ENCODE measurements at regions not wholly inside any gene's neighbourhood (a gene's known extent, or its start where the extent isn't known, plus 50 kb on each side); places are given as distances from the start of the nearest gene placed in this dataset.

GRCh38 chr12:3987571-3987970 lies 114.4 kb upstream of the PARP11 start:
- DNase-seq, result no peak

DNA sequence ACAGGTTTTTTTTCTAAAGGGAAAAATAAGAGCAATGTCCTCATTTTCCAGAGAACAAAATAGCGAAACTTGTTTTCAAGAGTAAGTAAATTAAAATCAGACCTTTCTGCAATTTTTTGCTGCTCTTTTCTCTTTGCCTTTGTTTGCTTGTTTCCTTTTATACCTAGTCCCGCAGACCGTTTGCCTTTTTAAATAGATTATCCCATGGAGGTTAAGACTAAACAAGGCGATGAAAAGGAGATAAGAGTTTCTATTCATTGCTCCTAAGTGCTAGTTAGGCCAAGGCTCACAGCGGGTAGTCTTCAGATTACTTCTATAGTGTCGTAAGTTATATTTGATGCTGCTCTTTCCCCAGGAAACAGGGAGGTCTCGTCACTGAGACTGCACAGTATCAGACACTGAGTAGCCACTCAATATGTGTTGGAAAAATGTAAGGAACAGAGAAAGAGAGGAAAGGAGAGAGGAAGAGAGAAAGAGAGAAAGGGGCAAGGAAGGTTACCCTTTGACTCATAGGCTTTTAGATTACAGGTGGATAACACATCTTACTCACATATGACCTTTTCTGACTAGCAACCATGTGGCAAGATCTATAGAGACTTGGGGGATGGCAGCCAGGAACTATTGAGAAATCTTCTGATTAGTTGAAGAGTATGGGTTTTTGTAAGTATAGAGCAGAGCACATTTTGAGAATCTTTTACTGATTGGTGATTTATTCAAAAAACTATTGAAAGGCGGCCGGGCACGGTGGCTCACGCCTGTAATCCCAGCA lies 107.5 kb upstream of the PARP11 start:
- no peak for DNase-seq

- no peak for DNase-seq
Measured at GRCh38 chr12:3977621-3978020, 104.4 kb upstream of the PARP11 start.

- DNase-seq, result no peak
Measured at GRCh38 chr12:3976351-3976938, 103.2 kb upstream of the PARP11 start.

DNA sequence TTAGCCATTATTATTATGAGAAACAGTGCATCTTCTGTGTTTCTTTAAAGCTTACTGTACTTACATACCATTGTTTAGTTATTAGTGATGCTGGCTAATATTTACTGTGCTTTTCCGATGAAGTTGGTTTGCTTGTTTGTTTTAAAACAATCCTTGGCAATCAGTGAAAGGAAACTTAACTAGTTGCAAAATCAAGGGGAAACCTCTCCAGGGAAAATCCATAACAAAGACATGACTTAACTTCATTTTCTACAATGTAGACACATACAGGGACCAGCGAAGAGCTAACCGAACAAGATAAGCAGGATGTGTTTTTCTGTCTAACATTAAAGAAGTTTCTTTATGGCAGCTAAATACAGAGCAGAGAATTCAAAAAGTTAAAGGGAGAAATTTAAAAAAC lies 102.5 kb upstream of the PARP11 start:
- no peak for DNase-seq

DNA sequence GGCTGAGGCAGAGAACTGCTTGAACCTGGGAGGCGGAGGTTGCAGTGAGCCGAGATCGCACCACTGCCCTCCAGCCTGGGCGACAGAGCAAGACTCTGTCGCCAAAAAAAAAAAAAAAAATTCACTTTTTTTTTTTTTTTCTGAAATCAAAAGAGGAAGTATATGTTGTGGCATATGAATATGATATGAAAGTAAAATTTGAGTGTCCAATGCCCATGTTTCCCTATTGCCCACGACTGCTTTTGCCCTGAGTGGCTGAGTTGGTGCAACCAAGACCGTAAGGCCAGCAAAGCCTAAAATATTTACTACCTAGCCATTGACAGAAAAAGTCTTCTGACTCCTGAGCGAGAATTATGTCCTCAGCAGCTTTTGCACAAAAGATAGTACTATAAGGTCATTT lies 101.7 kb upstream of the PARP11 start:
- DNase-seq, result no peak

GRCh38 chr12:3973973-3974644 lies 100.9 kb upstream of the PARP11 start:
- no peak for DNase-seq

DNA sequence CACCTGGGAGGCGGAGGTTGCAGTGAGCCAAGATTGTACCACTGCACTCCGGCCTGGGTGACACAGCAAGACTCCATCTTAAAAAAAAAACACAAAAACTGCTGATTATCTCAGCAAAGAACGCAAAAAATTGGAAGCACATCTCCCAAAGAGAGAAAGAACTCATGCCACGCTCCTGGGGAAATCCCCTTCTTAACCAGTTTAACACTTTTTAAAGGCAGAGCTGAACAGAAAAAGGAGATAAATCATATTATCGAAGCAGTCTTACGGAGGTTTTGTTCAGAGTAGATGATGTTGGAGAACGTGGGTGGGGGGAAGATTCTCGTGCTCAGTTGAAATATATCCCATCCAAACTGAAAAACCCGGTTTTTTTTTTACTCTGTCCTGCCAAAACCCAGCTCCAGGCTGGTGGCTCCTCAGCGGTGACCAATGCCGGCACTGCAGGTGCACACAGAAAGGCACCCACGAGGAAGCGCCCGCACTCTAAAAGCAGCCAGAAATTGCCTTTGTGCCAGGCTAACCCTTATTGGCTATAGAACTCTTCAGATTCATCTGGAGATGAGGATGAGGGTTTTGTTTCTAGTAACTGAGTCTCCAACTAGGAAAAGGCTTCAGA lies 100.2 kb upstream of the PARP11 start:
- no peak for DNase-seq

DNA sequence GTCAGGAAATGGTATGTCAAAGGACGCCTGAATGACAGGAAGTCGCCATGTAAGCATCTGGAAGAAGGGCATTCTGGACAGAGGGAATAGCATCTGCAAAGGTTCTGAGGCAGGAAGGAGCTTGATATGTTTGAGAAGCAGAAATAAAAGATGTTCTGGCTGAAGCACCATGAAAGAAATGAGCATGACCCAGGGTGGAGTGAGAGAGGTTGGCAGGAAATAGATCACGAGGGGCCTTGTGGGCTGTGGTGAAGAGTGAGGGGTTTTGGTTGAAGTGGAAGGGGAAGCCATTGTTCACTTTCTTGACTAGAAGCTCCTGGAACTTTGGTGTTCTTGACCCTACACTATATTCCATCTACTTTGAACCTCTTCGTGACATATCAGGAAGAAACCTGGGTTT lies 99.4 kb upstream of the PARP11 start:
- no peak for DNase-seq

DNA sequence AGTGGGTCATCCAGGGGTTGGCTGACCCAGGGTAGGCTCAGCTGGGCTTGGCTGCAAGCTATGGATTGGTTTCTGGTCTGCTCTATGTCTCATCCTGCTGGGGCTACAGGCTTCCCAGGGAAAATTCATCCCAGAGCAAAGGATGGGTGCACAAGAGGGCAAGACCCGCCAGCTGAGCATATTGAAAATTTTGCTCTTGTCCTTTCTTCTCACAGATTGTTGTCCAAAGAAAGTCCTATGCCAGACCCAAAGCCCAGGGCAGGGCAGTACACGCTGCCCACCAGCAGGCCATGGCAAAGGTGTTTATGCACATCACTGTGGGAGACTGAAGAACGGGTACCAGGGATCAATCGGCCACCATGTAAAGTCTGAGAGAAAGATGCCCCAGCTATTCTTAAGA lies 95.3 kb upstream of the PARP11 start:
- DNase-seq, result no peak

DNA sequence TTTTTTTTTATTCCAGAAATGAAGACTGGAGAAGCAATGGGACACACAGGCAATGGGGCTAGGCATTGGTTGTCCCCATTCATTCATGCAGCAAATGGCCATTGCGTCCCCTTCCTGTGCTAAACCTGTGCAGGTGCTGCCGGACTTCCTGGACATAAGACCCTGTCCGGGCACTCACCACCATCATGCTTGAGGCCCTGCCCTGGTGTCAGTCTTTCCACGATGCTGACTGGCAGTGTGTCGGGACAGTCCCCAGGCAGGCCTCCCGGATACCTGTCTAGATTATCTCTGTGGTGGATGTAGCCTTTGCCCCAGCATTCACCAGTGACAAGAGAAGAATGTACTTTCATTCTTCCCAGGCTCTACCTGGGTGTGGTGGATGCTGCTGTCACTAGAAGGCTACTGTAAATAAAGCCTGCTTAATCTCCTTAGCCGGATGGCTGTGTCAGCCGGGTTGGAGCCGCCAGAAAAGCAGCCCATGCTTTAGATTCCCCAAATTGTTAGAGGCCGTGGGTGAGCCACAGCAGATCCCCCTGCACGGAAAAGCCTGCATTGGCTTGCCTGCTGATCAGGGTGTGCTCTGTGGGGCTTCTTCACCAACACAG lies 94.5 kb upstream of the PARP11 start:
- DNase-seq, result no peak

GRCh38 chr12:3966376-3966775 lies 93.2 kb upstream of the PARP11 start:
- no peak for DNase-seq

DNA sequence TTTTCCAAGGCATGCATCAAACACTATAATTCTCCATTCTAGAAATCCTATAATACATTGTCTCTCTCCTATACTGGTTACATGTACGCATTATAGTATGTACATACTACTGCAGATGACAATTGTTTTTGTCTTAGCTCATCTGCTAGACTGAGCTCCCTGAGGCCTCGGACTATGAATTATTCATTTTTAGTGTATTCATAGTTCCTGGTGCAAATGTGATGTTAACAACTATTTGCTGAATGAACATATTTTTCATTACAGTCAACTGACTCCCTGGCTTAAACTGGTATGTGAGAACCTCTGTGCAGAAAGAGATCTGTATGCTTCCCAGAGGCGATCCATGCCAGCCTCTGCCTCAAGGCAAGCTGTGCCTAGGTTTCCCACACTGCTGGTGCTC lies 91.8 kb upstream of the PARP11 start:
- no peak for DNase-seq

DNA sequence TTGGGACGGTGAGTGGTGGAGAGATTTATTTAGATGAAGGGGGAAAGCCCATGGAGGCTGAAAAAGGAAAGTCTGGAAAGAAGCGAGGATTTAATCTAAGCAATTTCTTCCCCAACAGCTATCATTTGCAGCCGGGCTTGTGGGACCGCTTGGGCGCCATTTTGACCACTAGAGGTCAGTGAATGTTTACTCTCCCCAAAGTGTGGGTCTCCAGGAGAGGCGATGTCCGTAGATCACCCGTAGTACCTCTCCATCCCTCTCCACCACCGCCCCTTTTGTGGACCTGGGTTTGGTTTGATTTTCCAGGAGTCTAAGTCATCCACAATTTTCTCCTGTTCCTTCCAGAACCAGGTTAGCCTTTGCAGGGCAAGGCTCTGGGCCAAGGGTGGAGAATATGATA lies 91.2 kb upstream of the PARP11 start:
- DNase-seq, result no peak

- no peak for DNase-seq
Measured at GRCh38 chr12:3962631-3963483, 89.7 kb upstream of the PARP11 start.

DNA sequence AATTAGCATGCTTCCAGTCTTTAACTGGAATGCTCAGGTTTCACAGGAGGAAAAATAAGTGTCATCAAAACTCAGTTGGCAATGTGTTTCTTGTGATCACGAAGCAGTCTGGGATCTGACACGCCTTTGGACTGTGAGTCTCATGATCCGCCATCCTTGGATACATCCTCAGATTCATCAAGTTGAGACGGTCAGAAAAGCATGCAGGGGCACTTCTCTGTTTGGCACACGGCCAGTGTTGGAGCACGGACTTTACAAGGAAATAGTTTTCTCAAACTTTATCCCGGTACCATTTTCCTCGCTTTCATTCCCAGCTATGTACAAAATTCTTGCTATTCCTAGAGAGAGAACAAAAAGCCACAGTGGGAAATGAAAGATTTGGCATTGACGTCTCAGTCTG lies 88.4 kb upstream of the PARP11 start:
- DNase-seq, result no peak

GRCh38 chr12:3959799-3960560 lies 86.8 kb upstream of the PARP11 start:
- DNase-seq, result no peak

DNA sequence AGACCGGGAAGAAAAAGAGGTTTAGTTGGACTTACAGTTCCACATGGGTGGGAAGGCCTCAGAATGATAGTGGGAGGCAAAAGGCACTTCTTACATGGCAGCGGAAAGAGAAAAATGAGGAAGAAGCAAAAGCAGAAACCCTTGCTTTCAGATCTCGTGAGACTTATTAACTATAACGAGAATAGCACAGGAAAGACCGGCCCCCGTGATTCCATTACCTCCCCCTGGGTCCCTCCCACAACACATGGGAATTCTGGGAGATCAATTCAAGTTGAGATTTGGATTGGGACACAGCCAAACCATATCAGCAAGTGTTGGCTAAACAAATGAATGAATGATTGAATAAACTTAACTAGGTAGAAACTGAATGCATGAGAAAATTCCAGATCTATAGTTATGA lies 85.3 kb upstream of the PARP11 start:
- DNase-seq, result no peak

GRCh38 chr12:3951380-3952135 lies 78.4 kb upstream of the PARP11 start:
- no peak for DNase-seq

GRCh38 chr12:3950714-3951320 lies 77.6 kb upstream of the PARP11 start:
- DNase-seq, result no peak

DNA sequence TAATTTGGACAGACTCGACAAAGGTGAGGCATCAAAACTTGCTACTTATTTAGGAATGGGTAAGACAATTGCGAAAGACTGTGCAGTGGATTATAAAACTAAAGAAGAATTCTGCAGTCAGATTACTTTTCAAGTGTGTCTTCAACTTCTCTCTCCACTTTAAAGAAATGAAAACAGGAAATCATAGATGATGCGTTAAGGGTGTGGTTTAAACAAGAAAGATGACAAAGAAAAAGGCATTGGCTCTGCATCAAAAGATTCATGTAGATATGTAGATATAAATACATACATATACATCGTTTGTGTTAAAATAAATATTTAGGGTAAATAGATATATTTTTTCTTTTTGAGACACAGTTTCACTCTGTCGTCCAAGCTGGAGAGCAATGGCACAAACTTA lies 74.6 kb upstream of the PARP11 start:
- no peak for DNase-seq
